WTC11 (cell line): ENCODE measurements at regions not wholly inside any gene's neighbourhood (a gene's known extent, or its start where the extent isn't known, plus 50 kb on each side); places are given as distances from the start of the nearest gene placed in this dataset.

ENCODE experiments used
- ATAC-seq: fragments of 200-7000 bp; cut with Tn5 transposase; 2 replicates; pipeline ENCODE4 v1.10.0; 2021; ENCODE audit warnings: mild to moderate bottlenecking, moderate library complexity
- CTCF ChIA-PET: fragments of 300-600 bp; sonication (Branson Sonifier 250); formaldehyde crosslinking; loops from one replicate; lab custom pipeline; 2021; ENCODE audit warnings: antibody characterized with exemption; lab: Charles Lee
- POLR2A ChIA-PET: fragments of 350-600 bp; sonication (Branson Sonifier 250); formaldehyde crosslinking; loops from one replicate; lab custom pipeline; 2021; ENCODE audit warnings: antibody characterized with exemption; lab: Charles Lee
- DNase-seq: peaks from one replicate; pipeline ENCODE4 v3.0.0; 2021; ENCODE audit warnings: low spot score
- H3K27ac Mint-ChIP-seq: 2 replicates; pipeline ENCODE4 v1.8.0; 2021; ENCODE audit warnings: mixed read lengths
- H3K27me3 Mint-ChIP-seq: 2 replicates; pipeline ENCODE4 v1.8.0; 2021; ENCODE audit warnings: low read depth, mild to moderate bottlenecking, moderate library complexity, mixed read lengths
- H3K36me3 Mint-ChIP-seq: 2 replicates; pipeline ENCODE4 v1.8.0; 2021; ENCODE audit warnings: mixed read lengths
- H3K4me1 Mint-ChIP-seq: 2 replicates; pipeline ENCODE4 v1.8.0; 2022; ENCODE audit warnings: mixed read lengths
- H3K4me3 Mint-ChIP-seq: 2 replicates; pipeline ENCODE4 v1.8.0; 2021; ENCODE audit warnings: mild to moderate bottlenecking, moderate library complexity, mixed read lengths
- H3K9me3 Mint-ChIP-seq: 2 replicates; pipeline ENCODE4 v1.8.0; 2021; ENCODE audit warnings: mixed read lengths
- ARID4B ChIP-seq: sonication (generic); formaldehyde crosslinking; IDR thresholded peaks from 2 replicates; pipeline ENCODE4 v1.8.0; 2023; ENCODE audit warnings: missing genetic modification reagents, mild to moderate bottlenecking, borderline replicate concordance
- CBFB ChIP-seq: sonication (generic); formaldehyde crosslinking; IDR thresholded peaks from 2 replicates; pipeline ENCODE4 v1.8.1; 2022; ENCODE audit warnings: mild to moderate bottlenecking, low read depth, missing genetic modification reagents
- FOXP1 ChIP-seq: sonication (generic); formaldehyde crosslinking; IDR thresholded peaks from 2 replicates; pipeline ENCODE4 v1.8.0; 2022; ENCODE audit warnings: missing genetic modification reagents, mild to moderate bottlenecking, moderate library complexity, borderline replicate concordance
- GRHL2 ChIP-seq: fragments of 250-450 bp; sonication (Bioruptor Pico); IDR thresholded peaks from 2 replicates; pipeline ENCODE4 v1.8.0; 2022; ENCODE audit warnings: mild to moderate bottlenecking, moderate library complexity; ENCODE audit not compliant: insufficient replicate concordance, severe bottlenecking
- IRF2 ChIP-seq: sonication (generic); formaldehyde crosslinking; IDR thresholded peaks from 2 replicates; pipeline ENCODE4 v1.8.0; 2022; ENCODE audit warnings: low read depth, missing genetic modification reagents, borderline replicate concordance
- JUN ChIP-seq: sonication (generic); formaldehyde crosslinking; IDR thresholded peaks from 2 replicates; pipeline ENCODE4 v1.8.0; 2023; ENCODE audit warnings: mild to moderate bottlenecking, missing genetic modification reagents
- NFE2L1 ChIP-seq: sonication (generic); formaldehyde crosslinking; IDR thresholded peaks from 2 replicates; pipeline ENCODE4 v1.8.1; 2023; ENCODE audit warnings: missing genetic modification reagents
- SMAD4 ChIP-seq: sonication (generic); formaldehyde crosslinking; IDR thresholded peaks from 2 replicates; pipeline ENCODE4 v1.8.0; 2022; ENCODE audit warnings: mild to moderate bottlenecking, missing genetic modification reagents
- SP1 ChIP-seq: sonication (generic); formaldehyde crosslinking; conservative IDR thresholded peaks from 2 replicates; pipeline ENCODE4 v1.8.1; 2022; ENCODE audit warnings: missing genetic modification reagents
- TCF7 ChIP-seq: sonication (generic); formaldehyde crosslinking; IDR thresholded peaks from 2 replicates; pipeline ENCODE4 v1.8.0; 2022; ENCODE audit warnings: mild to moderate bottlenecking, low read depth, missing genetic modification reagents, moderate library complexity
- TP53 ChIP-seq: sonication (generic); formaldehyde crosslinking; IDR thresholded peaks from 2 replicates; pipeline ENCODE4 v1.8.1; 2023; ENCODE audit warnings: mild to moderate bottlenecking, missing genetic modification reagents
- ZNF425 ChIP-seq: fragments of 250-450 bp; sonication (Bioruptor Pico); conservative IDR thresholded peaks from 2 replicates; pipeline ENCODE4 v1.9.0; 2021; ENCODE audit warnings: mild to moderate bottlenecking
- TF ChIP-seq, protein P1 (sequence below): sonication (generic); formaldehyde crosslinking; IDR thresholded peaks from 2 replicates; pipeline ENCODE4 v1.8.0; 2022; ENCODE audit warnings: mild to moderate bottlenecking, missing genetic modification reagents
- TF ChIP-seq, protein P2 (sequence below): sonication (generic); formaldehyde crosslinking; IDR thresholded peaks from 2 replicates; pipeline ENCODE4 v1.8.0; 2022; ENCODE audit warnings: mild to moderate bottlenecking, missing genetic modification reagents
- TF ChIP-seq, protein P3 (sequence below): sonication (generic); formaldehyde crosslinking; IDR thresholded peaks from 2 replicates; pipeline ENCODE4 v1.8.0; 2022; ENCODE audit warnings: missing genetic modification reagents

DNA sequence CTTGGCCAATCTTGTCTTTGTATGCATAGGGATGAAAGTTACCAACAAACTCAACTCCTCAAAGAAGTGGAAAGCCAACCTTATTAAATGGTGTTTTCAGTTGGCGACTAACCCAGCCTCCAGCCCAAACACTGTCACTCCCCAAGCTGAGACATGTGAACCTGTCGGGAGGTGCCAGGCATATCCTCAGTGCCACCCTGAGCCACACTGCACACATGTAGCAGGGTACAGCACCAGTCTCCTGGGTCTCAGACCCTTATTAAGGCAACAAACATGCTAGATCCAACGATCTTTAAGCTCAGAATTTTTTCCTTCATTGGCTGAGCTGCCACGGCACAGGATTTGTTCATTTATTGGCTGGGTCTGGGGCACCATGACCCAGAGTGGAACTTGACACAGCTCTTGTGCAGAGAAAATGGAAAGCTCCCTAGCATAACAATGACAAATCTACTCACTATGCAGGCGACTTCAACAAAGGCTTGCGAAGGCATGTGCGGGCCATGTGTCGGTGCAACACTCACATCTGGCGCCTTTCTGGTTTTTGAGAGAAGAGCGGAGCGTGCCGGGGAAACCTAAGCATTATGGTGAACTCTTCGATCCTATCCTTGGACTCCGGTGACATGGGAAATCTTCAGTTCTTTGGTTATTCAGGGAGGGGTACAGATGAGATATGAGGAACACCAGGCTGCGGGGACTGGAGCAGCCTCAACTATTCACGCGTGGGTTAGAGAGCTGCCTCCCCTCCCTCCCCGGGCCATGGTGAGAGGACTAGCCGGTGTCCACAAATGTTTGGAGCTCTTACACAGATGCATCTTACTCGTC is 190.1 kb downstream of the FAM43A start:
- H3K4me1 Mint-ChIP-seq = peaks cover 29% of the 10 kb centered on the region
- ChIA-PET POLR2A (no interaction called here), CTCF (interaction anchor here (2.6 kb wide), 1 partner anchor 193 kb away, joined by 8 read pairs; no protein-coding TSS in a partner anchor)
- no peak overlapping the region for H3K27ac Mint-ChIP-seq
- TF ChIP-seq, protein P1, sequence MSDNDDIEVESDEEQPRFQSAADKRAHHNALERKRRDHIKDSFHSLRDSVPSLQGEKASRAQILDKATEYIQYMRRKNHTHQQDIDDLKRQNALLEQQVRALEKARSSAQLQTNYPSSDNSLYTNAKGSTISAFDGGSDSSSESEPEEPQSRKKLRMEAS (CRISPR knock-in tag) = peak; percentile 41; the same call in 1 of the 2 replicates
- no peak for TF ChIP-seq SMAD4
- no peak for TF ChIP-seq TCF7 (CRISPR knock-in tag)
- ATAC-seq = no peak
- H3K4me3 Mint-ChIP-seq = no peak overlapping the region
- no peak for DNase-seq
- H3K9me3 Mint-ChIP-seq = peaks cover 3% of the 10 kb centered on the region; the same call in 1 of the 2 replicates
- H3K36me3 Mint-ChIP-seq = no peaks in the 10 kb centered on the region
- H3K27me3 Mint-ChIP-seq = peaks cover 10% of the 10 kb centered on the region

GRCh38 chr3:194876403-194877095 is 190.9 kb downstream of the FAM43A start:
- Mint-ChIP-seq H3K27me3 (peaks cover 10% of the 10 kb centered on the region), H3K9me3 (peaks cover 3% of the 10 kb centered on the region; the same call in 1 of the 2 replicates), H3K36me3 (no peaks in the 10 kb centered on the region)
- POLR2A ChIA-PET = no interaction called here
- DNase-seq (no peak), ATAC-seq (no peak)
- TF ChIP-seq JUN (no peak), IRF2 (no peak), TP53 (CRISPR knock-in tag) (no peak)
- TF ChIP-seq, all 79 proteins: peak for 0
- no peak overlapping the region for H3K4me3 Mint-ChIP-seq
- H3K27ac Mint-ChIP-seq = no peak overlapping the region
- CTCF ChIA-PET = interaction anchor here (2.6 kb wide), 1 partner anchor 194 kb away, joined by 8 read pairs; no protein-coding TSS in a partner anchor
- H3K4me1 Mint-ChIP-seq = peaks cover 21% of the 10 kb centered on the region

DNA sequence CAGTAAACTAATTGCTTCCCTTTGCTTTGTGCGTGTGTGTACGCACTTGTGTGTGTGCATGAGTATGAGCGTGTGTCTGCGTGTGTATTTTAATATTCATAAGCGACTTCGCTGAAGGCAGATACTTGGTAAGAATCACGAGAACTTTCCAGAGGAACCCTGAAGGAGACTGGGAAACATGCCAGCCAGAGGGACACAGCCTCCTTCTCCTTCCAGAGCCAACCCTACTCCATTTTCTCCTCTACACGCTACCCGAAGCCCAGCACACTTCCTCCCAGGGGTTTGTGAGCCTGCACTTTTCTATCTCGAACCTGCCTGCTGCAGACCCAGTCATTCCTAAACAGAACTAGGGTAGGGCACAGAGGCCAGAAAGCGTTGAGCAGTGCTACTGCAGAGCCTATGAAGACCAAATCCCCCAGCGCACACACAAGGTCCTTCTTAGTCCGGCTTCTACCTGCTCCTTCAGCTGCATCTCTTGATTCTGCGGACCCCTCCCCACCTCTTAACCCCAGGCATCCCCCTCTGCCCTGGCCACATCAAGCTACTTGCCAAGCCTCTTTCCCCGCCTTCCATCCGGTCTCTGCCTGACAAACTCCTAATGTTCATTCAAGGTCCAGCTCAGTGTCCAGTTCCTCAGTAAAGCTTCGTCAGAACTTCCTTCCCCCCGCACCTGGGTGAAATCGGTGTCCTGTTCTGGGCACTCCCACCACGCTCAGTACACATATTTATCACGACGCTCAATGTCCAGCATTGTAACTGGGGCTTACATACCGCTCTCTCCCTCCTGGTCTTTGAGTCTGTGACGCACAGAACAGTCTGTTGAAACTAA is 191.8 kb downstream of the FAM43A start:
- Mint-ChIP-seq H3K36me3 (no peaks in the 10 kb centered on the region), H3K27ac (no peak overlapping the region), H3K4me1 (peaks cover 11% of the 10 kb centered on the region), H3K27me3 (peaks cover 10% of the 10 kb centered on the region), H3K9me3 (peaks cover 3% of the 10 kb centered on the region; the same call in 1 of the 2 replicates), H3K4me3 (no peak overlapping the region)
- no peak for ATAC-seq
- DNase-seq = no peak
- CTCF ChIA-PET = interaction anchor here (0.6 to 2.6 kb wide), 2 partner anchors 24 to 195 kb away, joined by 3 to 8 read pairs; no protein-coding TSS in a partner anchor
- POLR2A ChIA-PET = no interaction called here
- TF ChIP-seq TCF7 (CRISPR knock-in tag) (no peak), ARID4B (CRISPR knock-in tag) (no peak), GRHL2 (CRISPR knock-in tag) (no peak), FOXP1 (no peak), TP53 (CRISPR knock-in tag) (no peak), NFE2L1 (CRISPR knock-in tag) (no peak), CBFB (CRISPR knock-in tag) (no peak), ZNF425 (no peak), SP1 (no peak)
- TF ChIP-seq, protein P2, sequence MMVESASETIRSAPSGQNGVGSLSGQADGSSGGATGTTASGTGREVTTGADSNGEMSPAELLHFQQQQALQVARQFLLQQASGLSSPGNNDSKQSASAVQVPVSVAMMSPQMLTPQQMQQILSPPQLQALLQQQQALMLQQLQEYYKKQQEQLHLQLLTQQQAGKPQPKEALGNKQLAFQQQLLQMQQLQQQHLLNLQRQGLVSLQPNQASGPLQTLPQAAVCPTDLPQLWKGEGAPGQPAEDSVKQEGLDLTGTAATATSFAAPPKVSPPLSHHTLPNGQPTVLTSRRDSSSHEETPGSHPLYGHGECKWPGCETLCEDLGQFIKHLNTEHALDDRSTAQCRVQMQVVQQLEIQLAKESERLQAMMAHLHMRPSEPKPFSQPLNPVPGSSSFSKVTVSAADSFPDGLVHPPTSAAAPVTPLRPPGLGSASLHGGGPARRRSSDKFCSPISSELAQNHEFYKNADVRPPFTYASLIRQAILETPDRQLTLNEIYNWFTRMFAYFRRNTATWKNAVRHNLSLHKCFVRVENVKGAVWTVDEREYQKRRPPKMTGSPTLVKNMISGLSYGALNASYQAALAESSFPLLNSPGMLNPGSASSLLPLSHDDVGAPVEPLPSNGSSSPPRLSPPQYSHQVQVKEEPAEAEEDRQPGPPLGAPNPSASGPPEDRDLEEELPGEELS = no peak
- TF ChIP-seq, protein P3, sequence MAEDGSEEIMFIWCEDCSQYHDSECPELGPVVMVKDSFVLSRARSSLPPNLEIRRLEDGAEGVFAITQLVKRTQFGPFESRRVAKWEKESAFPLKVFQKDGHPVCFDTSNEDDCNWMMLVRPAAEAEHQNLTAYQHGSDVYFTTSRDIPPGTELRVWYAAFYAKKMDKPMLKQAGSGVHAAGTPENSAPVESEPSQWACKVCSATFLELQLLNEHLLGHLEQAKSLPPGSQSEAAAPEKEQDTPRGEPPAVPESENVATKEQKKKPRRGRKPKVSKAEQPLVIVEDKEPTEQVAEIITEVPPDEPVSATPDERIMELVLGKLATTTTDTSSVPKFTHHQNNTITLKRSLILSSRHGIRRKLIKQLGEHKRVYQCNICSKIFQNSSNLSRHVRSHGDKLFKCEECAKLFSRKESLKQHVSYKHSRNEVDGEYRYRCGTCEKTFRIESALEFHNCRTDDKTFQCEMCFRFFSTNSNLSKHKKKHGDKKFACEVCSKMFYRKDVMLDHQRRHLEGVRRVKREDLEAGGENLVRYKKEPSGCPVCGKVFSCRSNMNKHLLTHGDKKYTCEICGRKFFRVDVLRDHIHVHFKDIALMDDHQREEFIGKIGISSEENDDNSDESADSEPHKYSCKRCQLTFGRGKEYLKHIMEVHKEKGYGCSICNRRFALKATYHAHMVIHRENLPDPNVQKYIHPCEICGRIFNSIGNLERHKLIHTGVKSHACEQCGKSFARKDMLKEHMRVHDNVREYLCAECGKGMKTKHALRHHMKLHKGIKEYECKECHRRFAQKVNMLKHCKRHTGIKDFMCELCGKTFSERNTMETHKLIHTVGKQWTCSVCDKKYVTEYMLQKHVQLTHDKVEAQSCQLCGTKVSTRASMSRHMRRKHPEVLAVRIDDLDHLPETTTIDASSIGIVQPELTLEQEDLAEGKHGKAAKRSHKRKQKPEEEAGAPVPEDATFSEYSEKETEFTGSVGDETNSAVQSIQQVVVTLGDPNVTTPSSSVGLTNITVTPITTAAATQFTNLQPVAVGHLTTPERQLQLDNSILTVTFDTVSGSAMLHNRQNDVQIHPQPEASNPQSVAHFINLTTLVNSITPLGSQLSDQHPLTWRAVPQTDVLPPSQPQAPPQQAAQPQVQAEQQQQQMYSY (CRISPR knock-in tag) = no peak
